ENCODE measurements at regions not wholly inside any gene's neighbourhood (a gene's known extent, or its start where the extent isn't known, plus 50 kb on each side); places are given as distances from the start of the nearest gene placed in this dataset.
"Not testable (repeated sequence)": the region's sequence is repeated elsewhere in the genome, so short reads cannot be mapped to it uniquely, and the experiment has no call there.

DNA sequence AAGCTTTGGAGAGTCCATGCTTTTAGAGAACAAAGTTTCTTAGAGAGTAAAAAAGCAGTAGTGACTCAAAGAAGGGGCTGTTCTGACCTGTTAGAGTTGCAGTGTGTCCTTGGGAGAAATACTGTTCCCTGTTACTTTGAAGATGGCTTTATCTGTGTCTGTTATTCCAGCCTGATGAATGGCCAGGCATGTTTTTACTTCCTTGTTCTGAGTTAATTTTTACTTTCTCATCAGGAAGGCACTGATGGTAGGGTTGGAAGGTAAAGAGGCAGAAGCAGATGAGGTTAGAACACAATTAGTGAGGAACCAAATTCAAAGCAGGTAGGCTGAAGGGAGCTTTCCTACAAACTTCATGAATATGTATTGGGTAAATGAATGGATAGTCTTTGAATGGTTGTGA, 138.5 kb upstream of the PRKCQ start:
- peaks cover 6% of the 10 kb centered on the region for H3K4me1 Mint-ChIP-seq
- H3K36me3 Mint-ChIP-seq (ENCODE audit: low read depth) = no peaks in the 10 kb centered on the region
- peaks cover 48% of the 10 kb centered on the region for H3K27me3 Mint-ChIP-seq
- H3K27ac Mint-ChIP-seq = no peak overlapping the region
- H3K4me3 Mint-ChIP-seq = no peak overlapping the region
- ChIA-PET CTCF (no interaction called here), POLR2A (no interaction called here)
- DNase-seq = no peak
- H3K9me3 Mint-ChIP-seq = no peaks in the 10 kb centered on the region

DNA sequence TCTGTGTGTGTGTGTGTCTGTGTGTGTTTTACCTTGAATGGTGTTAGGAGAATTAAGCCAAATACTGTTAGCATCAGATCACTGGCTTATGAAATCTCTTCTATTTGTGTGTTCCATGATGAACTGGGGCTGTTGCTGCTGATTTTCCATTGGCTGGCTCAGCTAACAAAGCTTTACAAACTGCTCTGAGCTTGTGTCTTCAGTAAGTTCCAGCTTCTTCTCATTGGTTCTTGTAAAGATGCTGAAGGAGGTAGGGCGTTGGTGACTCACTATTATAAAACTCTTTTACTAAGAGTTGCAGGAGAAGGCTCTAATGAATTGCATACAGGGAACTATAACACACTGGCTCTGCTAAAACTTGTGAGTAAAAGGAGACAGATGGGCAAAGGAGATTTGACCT, 136.4 kb upstream of the PRKCQ start:
- Mint-ChIP-seq H3K36me3 (ENCODE audit: low read depth) (no peaks in the 10 kb centered on the region), H3K9me3 (no peaks in the 10 kb centered on the region), H3K27ac (no peak overlapping the region), H3K27me3 (peaks cover 38% of the 10 kb centered on the region), H3K4me3 (no peak overlapping the region), H3K4me1 (peaks cover 5% of the 10 kb centered on the region)
- no peak for DNase-seq
- POLR2A ChIA-PET = no interaction called here
- CTCF ChIA-PET = no interaction called here

DNA sequence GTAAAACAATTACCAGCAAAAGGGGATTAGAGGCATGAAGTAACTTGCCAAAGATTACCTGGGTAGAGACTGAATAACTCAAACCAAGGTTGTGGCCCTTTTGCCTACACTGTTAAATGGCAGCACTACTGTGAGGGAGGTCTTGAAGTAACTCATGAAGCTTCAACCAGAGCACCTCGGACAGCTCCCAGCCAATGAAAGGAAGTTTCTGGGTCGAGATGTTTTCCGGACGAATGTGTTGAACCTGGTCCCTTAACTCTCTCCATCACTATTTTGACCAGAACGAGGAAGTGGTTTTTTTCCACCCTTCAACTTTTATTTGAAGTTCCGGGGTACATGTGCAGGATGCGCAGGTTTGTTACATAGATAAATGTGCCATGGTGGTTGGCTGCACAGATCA, 133.6 kb upstream of the PRKCQ start:
- Mint-ChIP-seq H3K4me3 (no peak overlapping the region), H3K36me3 (ENCODE audit: low read depth) (no peaks in the 10 kb centered on the region), H3K4me1 (peaks cover 5% of the 10 kb centered on the region), H3K9me3 (no peaks in the 10 kb centered on the region), H3K27ac (no peak overlapping the region), H3K27me3 (peaks cover 43% of the 10 kb centered on the region)
- ChIA-PET POLR2A (no interaction called here), CTCF (no interaction called here)
- no peak for DNase-seq

DNA sequence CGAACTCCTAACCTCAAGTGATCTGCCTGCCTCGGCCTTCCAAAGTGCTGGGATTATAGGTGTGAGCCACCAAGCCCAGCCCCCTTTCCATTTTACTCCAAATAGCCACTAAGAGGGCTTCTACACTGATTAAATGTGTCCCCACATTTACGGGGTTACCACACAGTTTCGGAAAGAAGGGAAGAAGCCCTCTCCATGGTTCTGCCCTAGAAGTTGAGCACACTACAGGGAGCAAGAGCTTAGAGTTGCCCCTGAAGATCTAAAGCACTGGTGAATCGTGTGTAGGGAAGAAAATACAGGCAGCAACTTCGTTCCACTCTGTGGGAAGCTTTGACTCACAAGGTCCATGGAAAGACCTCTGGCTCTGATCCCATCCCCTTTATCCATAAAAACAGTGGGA, 133.0 kb upstream of the PRKCQ start:
- ChIA-PET POLR2A (no interaction called here), CTCF (no interaction called here)
- Mint-ChIP-seq H3K9me3 (no peaks in the 10 kb centered on the region), H3K4me1 (peaks cover 5% of the 10 kb centered on the region), H3K36me3 (ENCODE audit: low read depth) (no peaks in the 10 kb centered on the region), H3K4me3 (no peak overlapping the region), H3K27me3 (peaks cover 42% of the 10 kb centered on the region), H3K27ac (no peak overlapping the region)
- DNase-seq = no peak

DNA sequence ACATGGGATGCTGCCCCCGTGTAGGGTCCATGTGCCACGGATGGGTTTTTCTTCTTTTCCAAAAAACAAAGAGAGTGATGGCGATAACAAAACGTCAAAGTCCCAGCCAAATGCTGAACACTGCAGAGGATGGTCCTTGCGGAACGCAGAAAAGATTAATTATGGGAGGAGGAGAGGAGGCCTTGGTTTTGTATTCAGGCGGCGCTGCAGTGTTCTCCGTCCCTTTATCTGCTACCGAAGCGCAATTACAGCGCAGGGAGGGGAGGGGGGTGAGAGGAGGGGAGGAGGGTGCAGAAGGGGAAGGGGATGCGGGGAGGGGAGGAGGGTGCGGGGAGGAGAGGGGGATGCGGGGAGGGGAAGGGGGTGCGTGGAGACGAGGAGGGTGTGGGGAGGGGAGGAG, 131.8 kb upstream of the PRKCQ start:
- Mint-ChIP-seq H3K4me3 (no peak overlapping the region), H3K27me3 (peaks cover 42% of the 10 kb centered on the region), H3K27ac (no peak overlapping the region), H3K36me3 (ENCODE audit: low read depth) (no peaks in the 10 kb centered on the region), H3K9me3 (no peaks in the 10 kb centered on the region), H3K4me1 (peaks cover 5% of the 10 kb centered on the region)
- DNase-seq = no peak
- CTCF ChIA-PET = no interaction called here
- POLR2A ChIA-PET = no interaction called here

DNA sequence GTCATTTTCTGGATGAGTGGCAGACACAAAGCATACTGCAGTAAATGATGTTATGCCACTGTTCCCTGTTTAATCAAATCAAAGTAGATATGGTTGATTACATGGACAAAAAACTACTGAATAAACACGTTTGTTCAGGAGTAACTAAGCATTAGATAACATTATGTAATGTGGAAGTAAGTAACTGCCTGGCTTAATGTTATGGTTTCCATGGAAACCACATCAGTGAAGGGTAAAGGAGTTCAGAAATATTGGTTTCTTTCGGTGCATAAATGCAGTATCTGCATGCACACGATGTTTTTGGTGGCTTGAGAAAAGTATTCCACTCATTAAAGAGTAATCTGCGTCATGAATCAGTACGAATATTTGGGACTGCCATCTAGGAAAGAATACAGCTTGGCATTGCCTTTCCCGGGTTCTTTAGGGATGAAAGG, 131.3 kb upstream of the PRKCQ start:
- CTCF ChIA-PET = no interaction called here

DNA sequence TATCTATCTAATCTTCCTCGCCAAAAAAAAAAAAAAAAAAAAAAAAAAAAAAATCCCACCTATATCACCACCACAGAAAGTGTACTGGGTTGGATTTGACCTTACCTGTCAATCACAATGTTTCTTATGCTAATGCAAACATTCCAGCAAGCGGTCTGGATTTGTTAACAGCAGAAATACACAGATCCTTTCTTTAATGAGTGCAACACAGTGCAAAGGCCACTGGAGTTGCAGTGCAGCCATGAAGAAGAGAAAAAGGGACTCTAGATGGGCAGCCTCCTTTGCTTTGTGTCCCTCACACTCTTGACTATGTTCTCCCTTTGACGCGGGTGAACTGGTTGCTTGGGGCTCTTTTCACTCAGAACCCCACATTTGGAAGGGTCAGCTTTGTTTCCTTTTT, 127.3 kb upstream of the PRKCQ start:
- no peak overlapping the region for H3K4me3 Mint-ChIP-seq
- H3K4me1 Mint-ChIP-seq = no peaks in the 10 kb centered on the region
- no peaks in the 10 kb centered on the region for H3K36me3 Mint-ChIP-seq (ENCODE audit: low read depth)
- POLR2A ChIA-PET = no interaction called here
- H3K9me3 Mint-ChIP-seq = no peaks in the 10 kb centered on the region
- H3K27ac Mint-ChIP-seq = no peak overlapping the region
- DNase-seq = no peak
- CTCF ChIA-PET = no interaction called here
- peaks cover 39% of the 10 kb centered on the region for H3K27me3 Mint-ChIP-seq

More for the DNA sequence above, 131.3 kb upstream of the PRKCQ start:
- Mint-ChIP-seq H3K36me3 (ENCODE audit: low read depth) (no peaks in the 10 kb centered on the region), H3K27me3 (peaks cover 37% of the 10 kb centered on the region), H3K4me1 (peaks cover 5% of the 10 kb centered on the region), H3K27ac (no peak overlapping the region), H3K4me3 (no peak overlapping the region), H3K9me3 (no peaks in the 10 kb centered on the region)
- POLR2A ChIA-PET = no interaction called here
- no peak for DNase-seq

DNA sequence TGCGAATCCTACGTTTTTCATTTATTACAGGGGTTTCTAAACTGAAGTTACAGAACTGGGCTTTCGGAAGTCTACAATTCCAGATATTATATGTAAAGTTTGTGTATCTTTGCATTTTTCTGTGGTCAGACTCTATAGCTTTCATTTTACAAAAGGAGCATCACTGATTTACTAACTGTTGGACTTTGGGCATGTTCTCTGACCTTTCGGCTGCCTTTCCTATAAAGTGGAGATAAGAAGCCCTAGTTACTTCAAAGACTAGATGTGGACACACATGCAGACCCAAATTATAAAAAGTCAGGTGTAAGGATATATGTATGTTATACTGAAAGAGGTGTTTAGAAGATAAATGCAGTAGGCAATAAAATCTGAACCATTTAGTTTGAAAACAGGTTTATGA, 126.6 kb upstream of the PRKCQ start:
- Mint-ChIP-seq H3K27ac (no peak overlapping the region), H3K4me3 (no peak overlapping the region), H3K9me3 (no peaks in the 10 kb centered on the region), H3K36me3 (ENCODE audit: low read depth) (no peaks in the 10 kb centered on the region), H3K27me3 (peaks cover 38% of the 10 kb centered on the region), H3K4me1 (no peaks in the 10 kb centered on the region)
- no peak for DNase-seq
- CTCF ChIA-PET = no interaction called here
- POLR2A ChIA-PET = no interaction called here

DNA sequence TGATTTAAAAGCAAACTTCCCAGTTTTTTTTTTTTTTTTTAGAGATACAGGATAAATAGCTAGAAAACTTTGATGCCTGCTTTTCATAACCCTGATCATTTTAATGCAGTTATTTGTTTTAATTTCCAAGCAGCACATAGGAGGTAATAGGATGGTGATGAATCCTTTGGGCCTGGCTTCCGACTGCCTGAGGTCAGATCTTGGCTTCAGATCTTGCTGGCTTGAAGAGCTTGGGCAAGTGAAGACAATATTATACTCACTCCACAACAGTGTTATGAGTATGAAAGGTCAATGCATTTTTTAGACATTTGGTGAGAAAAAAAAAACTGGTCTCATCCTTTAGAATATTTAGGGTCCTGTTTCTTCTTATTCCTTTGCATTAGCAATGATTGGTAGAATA, 124.8 kb upstream of the PRKCQ start:
- Mint-ChIP-seq H3K36me3 (ENCODE audit: low read depth) (no peaks in the 10 kb centered on the region), H3K9me3 (no peaks in the 10 kb centered on the region), H3K4me1 (no peaks in the 10 kb centered on the region), H3K4me3 (no peak overlapping the region), H3K27me3 (peaks cover 36% of the 10 kb centered on the region), H3K27ac (no peak overlapping the region)
- POLR2A ChIA-PET = interaction anchor here (0.8 kb wide), 1 partner anchor 16 kb away, joined by 4 read pairs; no protein-coding TSS in a partner anchor
- no peak for DNase-seq
- CTCF ChIA-PET = interaction anchor here (0.6 to 0.7 kb wide), 5 partner anchors 13 to 816 kb away, joined by 3 to 4 read pairs (median 4); no protein-coding TSS in a partner anchor

DNA sequence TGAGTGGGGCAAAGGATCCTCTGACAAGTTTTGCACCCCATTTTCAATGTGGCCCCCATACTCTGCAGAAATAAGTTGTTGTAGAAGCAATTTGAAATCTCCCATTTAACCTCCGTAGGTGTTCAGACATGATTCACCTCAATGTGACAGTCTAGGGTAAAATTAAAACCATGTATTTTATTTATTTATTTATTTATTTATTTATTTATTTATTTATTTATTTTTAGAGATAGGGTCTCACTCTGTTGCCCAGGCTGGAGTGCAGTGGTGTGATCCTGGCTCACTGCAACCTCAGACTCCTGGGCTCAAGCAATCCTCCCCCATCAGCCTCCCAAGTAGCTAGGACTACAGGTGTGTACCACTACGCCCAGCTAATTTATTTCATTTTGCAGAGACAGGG, 122.8 kb upstream of the PRKCQ start:
- CTCF ChIA-PET; H3K4me3 Mint-ChIP-seq; H3K27ac Mint-ChIP-seq; H3K4me1 Mint-ChIP-seq; H3K36me3 Mint-ChIP-seq (ENCODE audit: low read depth); POLR2A ChIA-PET; H3K9me3 Mint-ChIP-seq; DNase-seq: not testable (repeated sequence)
- H3K27me3 Mint-ChIP-seq = peaks cover 30% of the 10 kb centered on the region

DNA sequence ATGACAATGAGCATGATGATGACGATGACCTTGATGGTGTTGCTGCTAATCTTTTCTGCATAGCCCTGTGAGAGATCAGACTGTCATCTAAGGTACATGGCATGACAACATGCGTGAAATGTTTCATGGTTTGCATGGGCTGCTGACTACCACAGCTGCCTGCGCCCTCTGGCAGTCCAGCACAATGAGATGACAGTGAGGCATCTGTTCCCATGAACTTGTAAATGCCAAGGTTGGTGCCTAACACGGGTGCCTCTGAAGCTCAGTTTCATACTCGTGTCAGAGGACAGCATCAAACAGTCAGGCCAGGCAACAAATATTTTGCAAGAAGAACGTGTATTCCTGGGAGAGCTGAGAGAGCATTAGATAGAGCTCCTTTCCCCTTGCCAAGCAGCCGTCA, 122.0 kb upstream of the PRKCQ start:
- Mint-ChIP-seq H3K36me3 (ENCODE audit: low read depth) (no peaks in the 10 kb centered on the region), H3K9me3 (no peaks in the 10 kb centered on the region), H3K27me3 (peaks cover 24% of the 10 kb centered on the region), H3K4me3 (no peak overlapping the region), H3K27ac (no peak overlapping the region), H3K4me1 (no peaks in the 10 kb centered on the region)
- ChIA-PET CTCF (no interaction called here), POLR2A (no interaction called here)
- no peak for DNase-seq

DNA sequence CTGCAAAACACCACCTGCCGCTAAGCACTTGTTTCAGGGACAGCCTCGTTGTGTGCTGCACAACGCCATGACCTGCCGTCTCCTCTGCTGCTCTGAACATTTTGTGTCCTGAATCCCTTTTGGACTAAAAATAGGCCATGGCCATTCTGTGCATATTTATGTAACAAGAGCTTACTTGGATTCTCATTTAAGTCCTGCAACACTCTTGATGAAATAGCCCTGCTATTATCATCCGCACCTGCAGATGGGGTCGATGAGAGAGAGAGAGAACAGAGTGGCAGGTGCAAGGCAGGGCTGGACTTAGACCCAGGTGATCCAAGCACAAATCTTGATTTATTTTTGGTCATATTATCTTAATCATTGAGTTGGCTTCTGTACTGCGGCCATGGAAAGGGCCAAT, 121.2 kb upstream of the PRKCQ start:
- CTCF ChIA-PET = no interaction called here
- no peaks in the 10 kb centered on the region for H3K9me3 Mint-ChIP-seq
- no peaks in the 10 kb centered on the region for H3K36me3 Mint-ChIP-seq (ENCODE audit: low read depth)
- POLR2A ChIA-PET = no interaction called here
- no peak overlapping the region for H3K4me3 Mint-ChIP-seq
- no peak overlapping the region for H3K27ac Mint-ChIP-seq
- no peaks in the 10 kb centered on the region for H3K4me1 Mint-ChIP-seq
- no peak for DNase-seq
- peaks cover 24% of the 10 kb centered on the region for H3K27me3 Mint-ChIP-seq

DNA sequence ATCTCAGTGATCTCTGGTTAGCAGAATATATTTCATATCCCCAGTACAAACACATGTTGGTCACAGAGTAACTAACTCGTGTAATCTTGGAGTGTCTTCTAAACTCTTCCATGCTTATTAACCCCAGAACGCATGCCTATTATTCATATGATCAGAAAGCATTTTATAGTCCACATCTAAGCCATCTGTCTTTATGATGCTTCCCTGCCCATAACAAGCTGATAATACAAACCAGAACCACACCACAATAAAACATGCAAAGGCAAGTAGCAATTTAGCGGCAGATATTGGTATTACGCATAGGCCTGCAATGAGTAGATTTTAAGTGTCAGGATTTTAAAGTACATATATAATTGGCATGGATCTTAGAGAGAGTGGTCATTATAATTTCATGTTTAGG, 120.0 kb upstream of the PRKCQ start:
- H3K36me3 Mint-ChIP-seq (ENCODE audit: low read depth) = no peaks in the 10 kb centered on the region

DNA sequence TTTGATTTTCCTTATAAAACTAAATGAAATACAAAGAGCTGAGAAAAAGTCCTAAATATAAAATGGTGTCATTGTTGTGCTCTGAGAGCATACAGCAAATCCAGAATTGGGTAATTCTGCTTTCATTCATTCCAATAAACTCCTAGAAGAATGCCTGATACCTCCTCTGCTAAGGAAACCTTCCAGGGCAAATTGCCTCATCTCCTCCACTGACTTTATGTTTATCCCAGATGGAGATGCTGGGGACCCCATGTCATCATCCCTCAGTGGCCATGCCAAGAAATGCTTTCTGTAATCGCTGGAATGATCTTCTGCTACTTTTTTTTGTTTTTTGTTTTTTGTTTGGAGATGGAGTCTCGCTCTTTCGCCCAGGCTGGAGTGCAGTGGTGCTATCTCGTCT, 119.3 kb upstream of the PRKCQ start:
- H3K27ac Mint-ChIP-seq = no peak overlapping the region
- H3K4me1 Mint-ChIP-seq = no peaks in the 10 kb centered on the region
- CTCF ChIA-PET = no interaction called here
- POLR2A ChIA-PET = no interaction called here
- peaks cover 22% of the 10 kb centered on the region for H3K27me3 Mint-ChIP-seq
- no peak overlapping the region for H3K4me3 Mint-ChIP-seq
- no peaks in the 10 kb centered on the region for H3K9me3 Mint-ChIP-seq
- DNase-seq = no peak
- H3K36me3 Mint-ChIP-seq (ENCODE audit: low read depth) = no peaks in the 10 kb centered on the region

More for the DNA sequence above, 120.0 kb upstream of the PRKCQ start:
- ChIA-PET POLR2A (no interaction called here), CTCF (no interaction called here)
- Mint-ChIP-seq H3K27ac (no peak overlapping the region), H3K27me3 (peaks cover 23% of the 10 kb centered on the region), H3K4me3 (no peak overlapping the region), H3K9me3 (no peaks in the 10 kb centered on the region), H3K4me1 (no peaks in the 10 kb centered on the region)
- no peak for DNase-seq

DNA sequence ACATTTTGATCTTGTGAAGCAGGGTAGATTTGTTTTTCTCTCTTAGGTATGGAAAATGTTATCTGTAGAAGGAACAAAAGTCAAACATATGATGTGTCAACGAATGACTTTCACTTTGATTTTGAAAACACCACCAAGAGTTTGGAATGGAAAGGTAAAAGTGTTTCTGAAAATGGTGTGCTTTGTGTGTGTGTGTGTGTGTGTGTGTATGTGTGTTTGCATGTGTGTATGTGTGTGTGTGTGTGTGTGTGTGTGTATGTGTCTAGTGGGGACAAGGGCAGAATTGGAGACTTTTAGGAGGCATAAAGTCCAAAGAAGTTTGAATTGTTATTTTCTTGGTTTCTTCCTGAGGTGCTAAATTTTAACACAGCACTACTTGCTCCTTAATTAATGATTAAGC, 115.4 kb upstream of the PRKCQ start:
- H3K27me3 Mint-ChIP-seq = peaks cover 29% of the 10 kb centered on the region
- ChIA-PET POLR2A (no interaction called here), CTCF (interaction anchor here (0.6 kb wide), 1 partner anchor 286 kb away, joined by 3 read pairs; no protein-coding TSS in a partner anchor)
- H3K36me3 Mint-ChIP-seq (ENCODE audit: low read depth) = no peaks in the 10 kb centered on the region
- H3K27ac Mint-ChIP-seq = no peak overlapping the region
- H3K4me3 Mint-ChIP-seq = no peak overlapping the region
- no peaks in the 10 kb centered on the region for H3K4me1 Mint-ChIP-seq
- H3K9me3 Mint-ChIP-seq = no peaks in the 10 kb centered on the region
- no peak for DNase-seq
